Natural killer cell treated with Interleukin-12 subunit alpha and Interleukin-12 subunit beta and Interleukin-15 and Interleukin-18, amount 100 ng/mL, for 72 hours (primary cell): ENCODE measurements at regions not wholly inside any gene's neighbourhood (a gene's known extent, or its start where the extent isn't known, plus 50 kb on each side); places are given as distances from the start of the nearest gene placed in this dataset.
"Not testable (repeated sequence)": the region's sequence is repeated elsewhere in the genome, so short reads cannot be mapped to it uniquely, and the experiment has no call there.

Experiments used
- ATAC-seq, 2 donors: fragments of 150-1000 bp; cut with Tn5 transposase in 1 of 2; sonication (Bioruptor Pico), chemical (Tn5 transposase) in 1 of 2; 2 replicates each; pipeline ENCODE4 v1.10.0; 2021
- DNase-seq: peaks from one replicate; pipeline ENCODE4 v3.0.0; 2022; ENCODE audit warnings: low spot score
- H3K27ac Mint-ChIP-seq, 2 donors: 1 replicate in 1 of 2; 2 replicates in 1 of 2; pipeline ENCODE4 v1.8.0; 2022; ENCODE audit warnings: mixed read lengths in 2 of 2, mild to moderate bottlenecking in 1 of 2, moderate library complexity in 1 of 2
- H3K27me3 Mint-ChIP-seq, 2 donors: 1 replicate in 1 of 2; 2 replicates in 1 of 2; pipeline ENCODE4 v1.8.0; 2022; ENCODE audit warnings: mixed read lengths in 2 of 2
- H3K36me3 Mint-ChIP-seq: one replicate; pipeline ENCODE4 v1.8.0; 2022; ENCODE audit warnings: mixed read lengths
- H3K4me1 Mint-ChIP-seq, 2 donors: 1 replicate in 1 of 2; 2 replicates in 1 of 2; pipeline ENCODE4 v1.8.0; 2022; ENCODE audit warnings: low read depth in 2 of 2, mixed read lengths in 2 of 2, mild to moderate bottlenecking in 1 of 2
- H3K4me3 Mint-ChIP-seq: one replicate; pipeline ENCODE4 v1.8.0; 2022; ENCODE audit warnings: mixed read lengths
- H3K9me3 Mint-ChIP-seq: 2 replicates; pipeline ENCODE4 v1.8.0; 2022; ENCODE audit warnings: mixed read lengths

GRCh38 chr2:161480123-161480522 is 64.0 kb downstream of the TBR1 start:
- Mint-ChIP-seq H3K4me3 (no peak overlapping the region), H3K36me3 (peaks cover 11% of the 10 kb centered on the region), H3K9me3 (peaks cover 23% of the 10 kb centered on the region), H3K4me1 (no peaks in the 10 kb centered on the region), H3K27ac (no peak overlapping the region), H3K27me3 (peaks cover 0 to 12% of the 10 kb centered on the region in 2 donors)
- ATAC-seq: peak in 1 of 2 donors; percentile 27
- no peak for DNase-seq

GRCh38 chr2:161481619-161482018 is 65.5 kb downstream of the TBR1 start:
- H3K4me3 Mint-ChIP-seq: no peak overlapping the region
- H3K9me3 Mint-ChIP-seq: peaks cover 23% of the 10 kb centered on the region
- peaks cover 0 to 12% of the 10 kb centered on the region in 2 donors for H3K27me3 Mint-ChIP-seq
- no peaks in the 10 kb centered on the region for H3K4me1 Mint-ChIP-seq
- DNase-seq: no peak
- no peak for ATAC-seq
- peaks cover 11% of the 10 kb centered on the region for H3K36me3 Mint-ChIP-seq
- no peak overlapping the region for H3K27ac Mint-ChIP-seq

GRCh38 chr2:161484061-161484460 is 68.0 kb downstream of the TBR1 start:
- Mint-ChIP-seq H3K4me1 (no peaks in the 10 kb centered on the region), H3K36me3 (peaks cover 11% of the 10 kb centered on the region), H3K27me3 (peaks cover 0 to 20% of the 10 kb centered on the region in 2 donors), H3K9me3 (peaks cover 22% of the 10 kb centered on the region), H3K4me3 (no peak overlapping the region), H3K27ac (no peak overlapping the region)
- ATAC-seq: no peak
- no peak for DNase-seq

GRCh38 chr2:161486111-161486510 is 70.0 kb downstream of the TBR1 start:
- Mint-ChIP-seq H3K36me3 (peaks cover 6% of the 10 kb centered on the region), H3K27ac (no peak overlapping the region), H3K27me3 (peaks cover 0 to 22% of the 10 kb centered on the region in 2 donors), H3K4me3 (no peak overlapping the region), H3K4me1 (no peaks in the 10 kb centered on the region), H3K9me3 (peaks cover 18% of the 10 kb centered on the region)
- ATAC-seq (no peak), DNase-seq (no peak)

GRCh38 chr2:161488131-161488699 is 72.1 kb downstream of the TBR1 start:
- H3K9me3 Mint-ChIP-seq: peaks cover 7% of the 10 kb centered on the region
- ATAC-seq: no peak
- no peak overlapping the region for H3K27ac Mint-ChIP-seq
- H3K36me3 Mint-ChIP-seq: no peaks in the 10 kb centered on the region
- no peak for DNase-seq
- H3K27me3 Mint-ChIP-seq: peaks cover 8 to 19% of the 10 kb centered on the region in 2 donors
- H3K4me1 Mint-ChIP-seq: no peaks in the 10 kb centered on the region
- H3K4me3 Mint-ChIP-seq: no peak overlapping the region

- H3K9me3 Mint-ChIP-seq: peaks cover 5% of the 10 kb centered on the region
- DNase-seq (no peak), ATAC-seq (no peak)
- H3K36me3 Mint-ChIP-seq: no peaks in the 10 kb centered on the region
- H3K4me1 Mint-ChIP-seq: no peaks in the 10 kb centered on the region
- H3K4me3 Mint-ChIP-seq: no peak overlapping the region
- peaks cover 8 to 18% of the 10 kb centered on the region in 2 donors for H3K27me3 Mint-ChIP-seq
- no peak overlapping the region for H3K27ac Mint-ChIP-seq
Measured at GRCh38 chr2:161488879-161489278, 72.8 kb downstream of the TBR1 start.

- H3K9me3 Mint-ChIP-seq, DNase-seq, H3K36me3 Mint-ChIP-seq: not testable (repeated sequence)
- peak overlapping the region; percentile 59 to 66 for H3K27ac Mint-ChIP-seq
- peaks cover 3 to 21% of the 10 kb centered on the region in 2 donors for H3K27me3 Mint-ChIP-seq
- ATAC-seq: peak in 1 of 2 donors; percentile 43
- peak overlapping the region; percentile 77 for H3K4me3 Mint-ChIP-seq
- peaks cover 8 to 16% of the 10 kb centered on the region in 2 donors for H3K4me1 Mint-ChIP-seq
Measured at GRCh38 chr2:161500892-161501610, 85.0 kb downstream of the TBR1 start.

- H3K36me3 Mint-ChIP-seq, H3K4me3 Mint-ChIP-seq, H3K27ac Mint-ChIP-seq, ATAC-seq, DNase-seq: not testable (repeated sequence)
- H3K4me1 Mint-ChIP-seq: peaks cover 8 to 16% of the 10 kb centered on the region in 2 donors
- peaks cover 14% of the 10 kb centered on the region for H3K9me3 Mint-ChIP-seq
- H3K27me3 Mint-ChIP-seq: peaks cover 0 to 15% of the 10 kb centered on the region in 2 donors
Measured at GRCh38 chr2:161502279-161502678, 86.2 kb downstream of the TBR1 start.

- Mint-ChIP-seq H3K9me3 (peaks cover 14% of the 10 kb centered on the region), H3K4me1 (peaks cover 8 to 16% of the 10 kb centered on the region in 2 donors)
- H3K27ac Mint-ChIP-seq, H3K4me3 Mint-ChIP-seq, DNase-seq, H3K27me3 Mint-ChIP-seq, ATAC-seq, H3K36me3 Mint-ChIP-seq: not testable (repeated sequence)
Measured at GRCh38 chr2:161504628-161505289, 88.7 kb downstream of the TBR1 start.

GRCh38 chr2:161505466-161505865 is 89.4 kb downstream of the TBR1 start:
- peaks cover 8 to 16% of the 10 kb centered on the region in 2 donors for H3K4me1 Mint-ChIP-seq
- not testable (repeated sequence) for DNase-seq, H3K27ac Mint-ChIP-seq, H3K4me3 Mint-ChIP-seq, H3K27me3 Mint-ChIP-seq, H3K36me3 Mint-ChIP-seq
- H3K9me3 Mint-ChIP-seq: peaks cover 14% of the 10 kb centered on the region
- peak; percentile 69 for ATAC-seq

GRCh38 chr2:161513295-161514032 is 97.4 kb downstream of the TBR1 start:
- DNase-seq, H3K36me3 Mint-ChIP-seq, ATAC-seq, H3K4me1 Mint-ChIP-seq, H3K27ac Mint-ChIP-seq, H3K9me3 Mint-ChIP-seq, H3K4me3 Mint-ChIP-seq, H3K27me3 Mint-ChIP-seq: not testable (repeated sequence)

GRCh38 chr2:161522796-161523195 is 101.4 kb upstream of the SLC4A10 start:
- Mint-ChIP-seq H3K36me3 (peaks cover 6% of the 10 kb centered on the region), H3K4me3 (no peak overlapping the region), H3K4me1 (no peaks in the 10 kb centered on the region), H3K9me3 (peaks cover 3% of the 10 kb centered on the region), H3K27ac (no peak overlapping the region), H3K27me3 (no peaks in the 10 kb centered on the region)
- DNase-seq: no peak
- ATAC-seq: no peak

GRCh38 chr2:161533218-161533617 is 91.0 kb upstream of the SLC4A10 start:
- Mint-ChIP-seq H3K36me3 (no peaks in the 10 kb centered on the region), H3K4me3 (no peak overlapping the region), H3K9me3 (peaks cover 13% of the 10 kb centered on the region), H3K27ac (no peak overlapping the region), H3K4me1 (no peaks in the 10 kb centered on the region), H3K27me3 (no peaks in the 10 kb centered on the region)
- no peak for ATAC-seq
- no peak for DNase-seq
